Transverse colon (tissue), 4 donors: ENCODE measurements at regions not wholly inside any gene's neighbourhood (a gene's known extent, or its start where the extent isn't known, plus 50 kb on each side); places are given as distances from the start of the nearest gene placed in this dataset.

Source experiments
- POLR2A ChIP-seq: fragments of 450-650 bp; IDR thresholded peaks from one replicate; pipeline ENCODE4 v1.6.1; 2016; ENCODE audit warnings: antibody characterized with exemption, mild to moderate bottlenecking, moderate library complexity
- POLR2AphosphoS5 ChIP-seq, 3 donors: sonication (generic); formaldehyde crosslinking; IDR thresholded peaks; one replicate each; pipeline ENCODE4 v1.6.1; 2016; ENCODE audit warnings: antibody characterized with exemption in 3 of 3
- TF ChIP-seq, protein P1 (sequence below), 5 experiments: fragments of 200-600 bp in 3 of 5; fragments of 450-650 bp in 2 of 5; sonication (generic) in 3 of 5; IDR thresholded peaks; 1 replicate in 2 of 5; 2 replicates in 3 of 5; pipeline ENCODE4 v1.5.1; 2016 to 2017; ENCODE audit warnings: antibody characterized with exemption in 5 of 5, inconsistent platforms in 3 of 5, mild to moderate bottlenecking in 2 of 5, moderate library complexity in 1 of 5

DNA sequence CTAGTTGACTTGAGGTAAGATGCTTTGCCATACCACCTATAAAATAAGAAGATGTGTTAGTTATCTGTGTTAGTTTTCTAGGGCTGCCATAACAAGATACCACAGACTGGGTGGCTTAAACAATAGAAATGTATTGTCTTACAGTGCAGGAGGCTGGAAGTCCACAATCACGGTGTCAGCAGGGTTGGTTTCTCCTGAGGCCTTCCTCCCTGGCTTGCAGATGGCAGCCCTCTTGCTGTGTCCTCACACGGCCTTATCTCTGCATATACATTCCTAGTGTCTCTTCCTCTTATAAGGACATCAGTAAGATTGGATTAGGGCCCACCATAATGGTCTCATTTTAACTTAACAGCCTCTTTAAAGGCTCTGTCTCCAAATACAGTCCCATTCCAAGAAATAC is 192.1 kb downstream of the GATA3 start:
- TF ChIP-seq, protein P1, sequence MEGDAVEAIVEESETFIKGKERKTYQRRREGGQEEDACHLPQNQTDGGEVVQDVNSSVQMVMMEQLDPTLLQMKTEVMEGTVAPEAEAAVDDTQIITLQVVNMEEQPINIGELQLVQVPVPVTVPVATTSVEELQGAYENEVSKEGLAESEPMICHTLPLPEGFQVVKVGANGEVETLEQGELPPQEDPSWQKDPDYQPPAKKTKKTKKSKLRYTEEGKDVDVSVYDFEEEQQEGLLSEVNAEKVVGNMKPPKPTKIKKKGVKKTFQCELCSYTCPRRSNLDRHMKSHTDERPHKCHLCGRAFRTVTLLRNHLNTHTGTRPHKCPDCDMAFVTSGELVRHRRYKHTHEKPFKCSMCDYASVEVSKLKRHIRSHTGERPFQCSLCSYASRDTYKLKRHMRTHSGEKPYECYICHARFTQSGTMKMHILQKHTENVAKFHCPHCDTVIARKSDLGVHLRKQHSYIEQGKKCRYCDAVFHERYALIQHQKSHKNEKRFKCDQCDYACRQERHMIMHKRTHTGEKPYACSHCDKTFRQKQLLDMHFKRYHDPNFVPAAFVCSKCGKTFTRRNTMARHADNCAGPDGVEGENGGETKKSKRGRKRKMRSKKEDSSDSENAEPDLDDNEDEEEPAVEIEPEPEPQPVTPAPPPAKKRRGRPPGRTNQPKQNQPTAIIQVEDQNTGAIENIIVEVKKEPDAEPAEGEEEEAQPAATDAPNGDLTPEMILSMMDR (IDR thresholded peaks at IDR 0.05) = no peak
- no peak for TF ChIP-seq POLR2AphosphoS5 (IDR thresholded peaks at IDR 0.05)
- no peak for TF ChIP-seq POLR2A
